Activated CD4-positive, alpha-beta T cell treated with anti-CD3 and anti-CD28 coated beads, Interleukin-2, amount 50 U/mL, for 4 hours (primary cell): ENCODE measurements at regions not wholly inside any gene's neighbourhood (a gene's known extent, or its start where the extent isn't known, plus 50 kb on each side); places are given as distances from the start of the nearest gene placed in this dataset.

ENCODE experiments used
- DNase-seq, 2 experiments: peaks; one replicate each; pipeline ENCODE4 v3.0.0-alpha.2; 2020

DNA sequence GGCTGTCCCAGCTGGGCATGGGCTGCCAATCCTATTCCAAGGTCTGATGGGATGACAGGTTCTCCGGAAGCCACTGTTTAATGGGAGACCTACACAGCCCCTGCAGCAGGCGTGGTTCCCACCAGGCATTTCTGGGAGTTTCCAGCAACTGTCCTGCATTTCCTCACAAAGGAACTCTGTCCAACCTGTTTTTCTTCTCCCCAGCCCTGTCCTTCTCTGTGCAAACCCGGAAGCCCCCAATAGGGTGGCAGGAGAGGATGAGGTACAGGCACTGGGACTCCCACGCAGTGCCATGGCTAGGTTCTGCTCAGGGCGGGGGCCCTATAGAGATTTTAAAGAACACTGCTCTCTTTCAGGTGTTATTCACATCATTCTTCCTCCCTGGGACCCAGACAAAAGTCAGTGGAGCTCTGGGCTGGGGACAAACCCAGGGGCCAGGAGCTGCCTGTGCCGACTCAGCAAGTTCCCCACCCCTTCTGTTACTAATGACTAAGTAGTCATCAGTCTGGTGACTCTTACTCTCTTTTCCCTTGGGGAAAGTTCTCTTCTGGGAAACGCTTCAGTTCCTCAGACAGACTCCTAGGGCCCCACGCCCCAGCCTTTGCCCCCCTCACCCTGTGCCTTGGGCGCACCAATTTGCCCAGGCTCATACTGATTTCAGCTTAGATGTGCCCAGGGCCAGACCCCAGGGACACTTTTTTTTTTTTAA is 97.7 kb downstream of the CD47 start:
- DNase-seq: no peak

DNA sequence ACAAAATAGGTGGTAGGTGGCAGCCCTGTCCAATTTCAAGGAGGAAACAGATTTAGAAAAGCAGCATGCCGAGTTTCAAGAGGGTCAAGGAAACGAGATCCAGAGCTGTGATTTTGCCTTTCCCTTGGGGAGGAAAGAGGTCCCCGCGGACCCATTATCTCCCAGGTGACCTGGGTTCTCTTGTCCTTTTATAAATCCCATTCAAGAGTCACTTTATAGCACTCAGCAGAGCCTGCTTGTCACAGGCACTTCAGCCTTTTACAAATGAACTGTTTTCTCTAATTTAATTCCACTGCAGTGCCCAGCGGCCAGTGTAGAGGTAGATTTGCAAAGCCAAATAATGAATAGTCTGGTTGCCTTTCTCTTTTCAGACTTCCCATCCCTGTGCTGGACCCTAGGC is 99.9 kb downstream of the CD47 start:
- DNase-seq: no peak

- no peak for DNase-seq
Measured at GRCh38 chr3:107990433-107990832, 100.4 kb downstream of the CD47 start.

DNA sequence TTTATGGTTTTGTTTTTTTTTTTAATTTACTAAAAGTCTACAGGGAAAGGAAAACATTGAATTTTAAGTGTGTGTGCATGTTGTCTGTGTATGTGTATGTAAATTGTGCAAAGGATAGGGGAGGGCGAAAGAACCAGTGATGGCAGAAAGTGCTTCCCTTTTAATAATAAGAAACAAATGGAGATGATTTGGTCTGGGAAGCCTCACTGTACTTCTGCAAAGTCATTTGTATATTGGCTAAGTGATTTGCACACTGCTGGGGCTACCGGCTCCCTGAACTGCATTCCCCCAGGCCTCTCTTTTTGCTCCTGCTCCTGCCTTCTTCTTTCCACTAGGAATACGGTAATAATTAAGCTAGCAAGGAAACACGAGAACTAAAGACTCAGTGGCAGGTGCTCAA is 101.2 kb downstream of the CD47 start:
- no peak for DNase-seq

DNA sequence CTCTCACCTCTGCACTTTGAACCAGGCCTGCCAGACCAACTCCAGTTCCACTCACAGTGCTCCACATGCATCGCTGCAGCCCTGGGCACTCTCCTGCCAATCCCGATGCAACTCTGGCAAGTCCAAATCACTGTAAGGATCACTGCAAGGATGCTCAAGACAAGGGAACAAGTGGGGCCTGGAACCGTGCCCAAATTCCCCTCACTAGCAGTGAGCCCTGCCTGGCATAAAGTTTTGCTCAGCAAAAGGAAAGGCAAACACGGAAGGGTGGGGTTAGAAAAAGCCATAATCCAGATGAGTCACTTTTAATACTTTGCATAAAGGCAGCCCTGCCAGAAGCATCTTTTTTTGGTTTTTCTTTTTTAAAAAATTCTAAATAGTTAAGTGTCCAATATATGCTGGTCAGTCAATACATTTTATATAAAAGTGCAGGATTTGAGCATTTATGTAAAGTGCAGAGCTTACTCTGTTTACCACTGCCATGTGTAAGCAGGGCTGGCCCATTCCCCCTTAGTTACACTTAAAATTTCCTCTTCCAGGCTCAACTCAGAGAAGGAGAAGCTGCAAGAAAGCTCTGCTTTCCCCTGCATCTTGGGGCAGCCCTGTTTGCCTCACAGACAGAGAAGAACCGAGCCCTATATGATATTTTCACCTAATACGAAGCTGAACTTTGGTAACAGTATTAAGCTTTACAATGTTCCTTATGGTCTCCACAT is 102.2 kb downstream of the CD47 start:
- no peak for DNase-seq

DNA sequence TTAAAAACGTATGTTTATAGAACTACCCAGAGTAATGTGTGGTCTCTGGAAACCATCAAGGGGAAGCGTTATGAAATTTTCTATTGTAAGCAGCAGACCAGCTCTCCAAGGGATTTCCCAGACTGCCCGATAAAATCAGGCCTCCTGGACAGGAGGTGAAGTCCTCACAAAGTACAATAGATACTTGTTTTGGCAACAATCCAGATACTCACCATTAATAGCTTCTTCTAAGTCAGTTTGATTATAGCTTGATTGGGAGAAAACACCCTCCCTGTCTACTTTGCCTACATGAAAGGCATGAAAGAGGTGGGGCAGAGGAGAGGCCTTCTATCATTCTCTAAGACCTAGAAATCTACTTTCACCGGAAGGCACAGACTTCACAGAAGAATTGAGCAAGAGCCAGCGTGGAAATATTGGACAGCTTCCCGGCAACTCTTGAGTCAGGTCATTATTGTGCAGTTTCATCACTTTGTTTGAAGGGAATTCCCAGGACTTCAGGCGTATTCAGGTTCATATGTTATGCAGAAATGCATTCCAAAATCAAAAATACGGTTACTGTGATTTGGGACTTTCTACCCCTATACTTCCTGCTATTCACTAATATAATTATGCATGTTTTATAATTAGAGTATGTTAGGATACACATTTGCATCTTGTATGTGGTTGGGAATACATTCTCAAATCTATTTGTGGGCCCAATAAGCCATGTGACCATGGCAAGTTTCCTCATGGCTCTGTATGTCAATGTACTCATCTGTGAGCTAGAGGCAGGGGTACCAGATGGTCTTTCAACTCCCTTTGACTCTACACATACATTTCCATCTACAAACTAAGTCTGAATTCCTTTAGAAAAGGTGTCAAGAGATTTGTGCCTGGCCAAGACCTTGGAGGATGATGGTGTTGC is 103.5 kb downstream of the CD47 start:
- DNase-seq: no peak

DNA sequence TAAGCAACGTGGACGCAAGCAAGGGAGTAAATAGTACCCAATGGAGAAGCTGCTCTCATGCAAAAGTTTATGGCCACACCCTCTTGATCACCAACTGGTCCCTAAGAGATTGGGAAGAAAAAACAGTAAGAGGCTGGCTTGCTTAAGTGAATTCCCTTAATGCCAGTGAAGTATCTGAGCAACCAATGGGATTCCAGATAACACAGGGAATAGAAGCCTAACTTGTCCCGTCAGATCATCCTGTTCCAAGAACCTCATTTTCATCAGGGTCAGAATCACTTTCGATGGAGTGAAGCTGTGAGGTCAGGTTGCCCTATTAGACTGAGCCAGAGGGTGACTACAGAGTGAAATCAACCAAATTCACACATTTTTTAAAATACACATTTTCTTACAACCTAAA is 104.3 kb downstream of the CD47 start:
- DNase-seq: no peak

DNA sequence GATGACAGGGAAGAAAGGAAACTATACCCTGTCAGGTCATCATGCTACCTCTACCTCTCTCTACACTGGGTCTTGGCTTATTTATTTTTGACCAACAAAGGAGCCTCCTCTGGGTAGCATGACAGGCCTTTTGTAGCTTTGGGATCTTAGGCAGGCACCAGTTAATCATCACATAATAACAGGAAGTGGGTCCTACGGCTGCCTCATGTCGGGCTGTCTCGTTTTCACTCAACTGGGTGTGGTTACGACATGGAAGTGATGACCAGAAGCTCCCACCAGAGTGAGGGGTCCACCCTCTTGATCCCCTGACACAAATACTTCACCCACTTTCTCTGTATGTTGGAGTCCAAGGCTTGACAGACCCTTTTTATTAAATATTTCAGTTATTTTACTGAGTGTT is 105.3 kb downstream of the CD47 start:
- DNase-seq: no peak

DNA sequence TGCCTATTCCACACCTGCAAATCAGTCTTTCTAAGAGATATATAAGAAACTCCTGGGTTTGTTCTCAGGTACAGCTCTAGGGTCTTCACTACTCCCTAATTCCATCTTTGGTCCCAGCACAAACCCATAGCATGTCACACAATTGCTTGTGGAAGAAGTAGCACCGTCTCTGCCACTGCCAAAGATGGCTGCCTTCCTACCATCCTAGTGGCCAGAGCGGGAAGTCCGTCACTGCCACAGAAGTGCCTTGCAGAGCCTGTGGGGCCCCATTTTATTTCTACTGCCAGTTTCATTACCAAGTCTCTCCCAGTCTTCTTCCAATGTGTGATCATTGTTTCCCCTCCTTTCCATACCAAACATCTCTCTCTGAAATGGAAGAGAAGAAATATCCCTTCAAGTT is 107.6 kb downstream of the CD47 start:
- DNase-seq: no peak

DNA sequence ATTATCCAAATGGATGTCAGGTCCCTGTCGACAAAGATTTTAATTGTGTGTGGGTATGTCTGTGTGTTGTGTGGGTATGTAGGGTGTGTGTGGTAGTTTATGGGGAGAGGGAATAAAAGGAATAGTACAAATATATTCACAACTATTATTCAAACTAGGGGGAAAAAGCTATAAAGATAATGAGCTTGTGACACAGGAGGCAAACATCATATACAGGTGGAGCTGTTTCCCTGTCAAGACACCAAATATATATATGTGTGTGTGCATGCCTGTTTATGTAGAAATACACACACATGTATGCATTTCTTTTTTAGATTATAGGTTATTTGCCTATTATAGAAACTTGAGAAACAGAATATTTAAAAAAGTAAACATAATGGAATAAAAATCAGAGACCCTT is 108.7 kb downstream of the CD47 start:
- DNase-seq: no peak

DNA sequence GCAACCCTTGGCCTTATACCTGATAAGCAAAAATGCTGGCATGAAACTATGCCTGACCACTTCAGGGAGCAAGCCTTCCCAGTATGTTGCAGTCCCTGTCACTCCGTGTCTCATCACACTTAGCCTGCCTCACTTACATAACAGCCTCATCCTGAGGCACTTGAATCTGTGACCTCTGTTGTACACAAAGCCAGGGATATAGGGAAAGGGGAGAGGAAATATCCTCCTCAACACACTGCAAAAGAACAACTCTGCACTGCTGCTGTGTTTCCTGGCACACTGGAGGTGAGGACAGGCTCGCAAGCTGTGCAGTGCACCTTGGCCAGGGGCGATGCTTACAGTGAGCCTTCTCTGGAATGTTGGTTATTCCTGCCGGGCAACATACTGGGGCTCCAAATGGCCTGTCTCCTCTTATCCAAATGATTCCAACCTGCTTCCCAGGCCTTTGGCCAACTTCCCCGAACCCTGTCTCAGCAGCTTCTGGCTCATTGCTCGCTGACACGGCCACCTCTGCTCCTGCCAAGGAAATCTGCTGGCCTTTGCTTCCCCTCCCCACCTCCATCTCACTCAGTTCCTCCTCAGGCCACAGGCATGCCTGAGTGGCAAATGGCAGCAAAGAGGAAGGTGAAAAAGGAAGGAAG is 109.2 kb downstream of the CD47 start:
- DNase-seq: no peak

DNA sequence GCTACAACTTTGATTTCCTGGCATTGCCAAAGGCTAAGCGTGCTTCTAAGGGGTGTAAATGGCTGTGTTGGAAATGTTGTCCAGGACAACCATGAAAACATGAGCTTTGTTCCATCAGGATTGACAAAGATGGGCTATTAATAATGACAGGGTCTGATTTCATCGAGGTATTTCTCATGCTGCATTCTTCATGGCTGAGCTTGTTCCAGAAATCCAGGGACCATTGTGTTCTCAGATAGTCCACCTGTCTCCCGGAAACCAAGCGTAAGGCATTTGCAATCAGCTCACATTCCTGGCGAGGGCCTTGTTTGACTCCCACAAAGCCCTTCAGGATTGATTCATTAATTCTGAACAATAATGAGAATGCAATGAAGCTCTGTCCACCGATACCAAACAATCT is 111.3 kb downstream of the CD47 start:
- DNase-seq: no peak

DNA sequence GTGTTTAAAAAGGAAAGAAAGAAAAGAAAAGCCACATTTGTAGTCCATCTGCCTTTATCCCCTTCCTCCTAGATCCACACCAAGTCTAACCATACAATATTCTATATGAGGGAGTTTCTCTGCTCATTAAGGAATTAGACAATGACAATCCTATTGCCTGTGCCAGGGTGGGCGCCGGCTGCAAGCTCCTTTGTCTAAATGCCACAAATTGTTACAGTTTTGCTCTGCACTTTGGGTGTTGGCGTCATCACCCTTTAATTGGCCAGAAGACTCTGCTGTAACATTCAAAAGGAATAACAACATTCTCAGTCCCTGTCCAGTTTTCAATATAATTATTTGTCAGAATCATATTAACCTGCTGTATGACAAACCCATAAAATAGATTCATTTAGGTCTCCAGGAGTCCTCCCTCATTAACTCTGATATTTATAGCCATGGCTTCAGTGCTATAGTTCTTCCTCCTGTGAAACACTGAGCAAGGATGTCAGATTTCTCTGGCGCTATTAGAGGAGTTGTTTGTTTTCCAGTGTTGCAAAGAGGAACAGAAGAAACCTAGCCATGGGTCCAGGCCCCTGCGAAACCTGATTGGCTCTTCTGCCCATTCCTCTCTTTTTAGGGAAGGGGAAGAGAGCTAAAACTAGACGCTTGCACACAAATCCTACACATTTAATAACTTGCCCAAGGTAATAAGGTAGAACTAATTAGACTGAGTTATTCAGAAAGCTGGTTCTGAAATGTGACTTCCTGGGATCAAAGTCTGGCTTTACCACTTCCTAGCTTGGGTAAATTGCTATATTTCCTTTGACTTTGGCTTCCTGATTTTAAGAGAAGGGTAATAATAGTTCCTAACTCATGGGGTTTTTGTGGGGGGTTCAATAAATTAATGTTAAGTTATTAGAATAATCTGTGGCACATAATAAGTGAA is 112.4 kb downstream of the CD47 start:
- DNase-seq: no peak

DNA sequence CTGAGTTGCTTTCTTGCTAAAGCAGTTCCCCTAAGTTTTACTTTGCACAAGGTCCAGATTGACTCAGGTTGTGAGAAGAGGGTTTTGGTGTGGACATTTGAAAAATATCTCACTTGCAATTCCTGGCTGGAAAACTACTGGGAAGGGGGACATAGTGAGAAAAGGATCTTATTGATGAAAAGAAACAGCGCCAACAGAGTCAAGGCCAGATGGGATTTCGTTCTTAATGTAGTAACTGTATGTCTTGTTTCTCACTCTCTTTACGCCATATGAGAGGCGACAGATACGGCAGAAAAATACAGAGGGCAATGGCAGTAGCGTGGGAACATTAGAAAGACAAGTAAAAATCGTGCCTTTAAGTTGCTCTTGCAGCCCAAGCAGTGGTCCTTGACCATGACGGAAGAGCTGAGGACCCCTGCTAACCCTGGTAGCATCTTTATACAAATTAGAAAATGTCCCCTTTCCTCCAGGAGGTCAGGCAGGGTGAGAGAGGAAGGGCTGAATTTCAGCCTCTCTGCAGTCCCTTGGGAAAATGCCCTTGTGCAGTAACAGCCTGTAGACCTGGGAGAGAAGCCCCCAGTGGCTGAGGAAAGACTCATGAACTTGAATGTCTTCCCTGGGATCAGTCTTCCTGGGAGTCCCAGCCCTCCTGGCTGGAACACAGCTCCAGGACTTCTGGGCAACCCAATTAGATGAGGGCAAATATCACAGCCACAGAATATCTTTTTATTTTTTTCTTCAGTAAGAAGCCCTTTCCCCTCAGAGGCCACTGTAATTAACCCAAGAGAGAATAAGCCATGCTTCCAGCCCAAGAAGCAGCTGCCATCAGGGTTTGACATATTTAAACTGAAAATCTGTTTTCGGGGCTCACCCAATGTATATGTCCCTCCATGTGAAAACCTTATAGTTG is 113.4 kb downstream of the CD47 start:
- no peak for DNase-seq

DNA sequence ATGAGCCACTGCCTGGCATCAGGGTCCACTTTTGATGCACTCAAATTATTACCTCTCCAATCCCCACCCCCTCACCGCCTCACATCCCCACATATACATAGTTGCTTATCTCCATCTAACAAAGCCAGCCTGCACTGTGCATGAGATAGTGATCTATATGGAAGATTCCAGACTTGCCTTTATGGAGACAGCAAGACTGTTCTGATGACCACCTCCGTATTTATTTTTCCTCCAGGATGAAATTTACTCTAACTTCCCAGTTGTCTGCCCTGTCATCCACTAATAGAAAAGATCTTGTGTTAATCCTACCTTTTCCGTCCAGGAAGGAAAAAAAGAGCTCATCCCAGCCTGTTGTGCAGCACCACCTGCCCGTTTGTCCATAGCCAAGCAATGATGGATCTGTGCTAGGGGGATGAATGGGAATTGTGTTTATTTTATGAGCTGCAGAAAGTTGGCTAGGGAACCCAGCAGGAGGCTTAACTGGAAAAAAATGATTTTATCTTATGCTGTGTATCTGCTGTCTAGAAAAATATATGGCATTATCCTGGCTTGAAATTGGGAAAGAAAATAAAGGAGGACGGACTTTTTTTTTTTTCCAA is 114.5 kb downstream of the CD47 start:
- no peak for DNase-seq

DNA sequence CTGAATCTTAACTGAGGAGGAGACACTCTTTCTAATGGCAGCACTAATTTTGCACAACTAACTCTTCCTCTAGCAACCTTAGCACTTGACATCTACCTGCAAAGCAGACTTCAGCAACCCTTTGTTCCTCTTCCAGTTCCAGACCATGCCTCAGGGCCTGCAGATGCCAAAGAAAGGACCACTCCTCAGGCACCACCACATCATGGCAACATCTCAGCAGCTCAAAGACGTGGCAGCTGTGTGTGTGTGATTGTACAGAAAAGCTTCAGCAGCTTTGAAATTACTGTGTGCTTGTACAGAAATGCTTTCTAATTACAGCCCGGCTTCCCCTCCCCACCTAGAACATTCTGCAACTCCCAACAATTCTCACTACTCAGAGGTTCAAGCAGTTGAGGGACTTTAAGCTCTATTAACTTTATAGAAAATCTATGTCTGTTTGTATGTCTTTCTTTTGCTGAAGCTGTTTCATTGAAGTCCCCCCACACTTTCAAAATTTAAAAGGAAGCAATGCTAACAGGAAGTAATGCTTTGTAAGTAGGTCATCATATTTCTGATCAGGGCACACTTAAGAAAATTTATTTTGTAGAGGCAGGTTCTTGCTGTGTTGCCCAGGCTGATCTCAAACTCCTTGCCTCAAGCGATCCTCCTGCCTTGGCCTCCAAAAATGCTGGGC is 115.2 kb downstream of the CD47 start:
- DNase-seq: no peak

DNA sequence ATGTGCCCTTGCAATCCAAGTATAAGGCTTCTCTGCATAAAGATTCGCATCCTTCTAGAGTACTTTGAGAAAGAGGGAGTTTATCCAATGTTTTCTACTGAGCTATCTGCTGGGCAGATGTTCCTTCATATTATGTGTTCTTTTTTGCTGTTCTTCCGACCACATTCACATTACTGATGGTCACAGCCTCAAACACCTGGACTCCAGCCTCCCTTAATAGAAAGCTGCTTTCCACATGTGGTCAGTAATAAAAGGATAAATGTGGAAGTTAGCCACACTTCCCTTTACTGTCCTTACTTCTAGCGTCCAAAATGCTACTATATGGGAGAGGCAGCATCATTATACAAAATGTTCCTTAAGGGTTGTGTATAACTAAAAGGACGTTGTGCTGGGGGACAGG is 116.9 kb downstream of the CD47 start:
- no peak for DNase-seq

DNA sequence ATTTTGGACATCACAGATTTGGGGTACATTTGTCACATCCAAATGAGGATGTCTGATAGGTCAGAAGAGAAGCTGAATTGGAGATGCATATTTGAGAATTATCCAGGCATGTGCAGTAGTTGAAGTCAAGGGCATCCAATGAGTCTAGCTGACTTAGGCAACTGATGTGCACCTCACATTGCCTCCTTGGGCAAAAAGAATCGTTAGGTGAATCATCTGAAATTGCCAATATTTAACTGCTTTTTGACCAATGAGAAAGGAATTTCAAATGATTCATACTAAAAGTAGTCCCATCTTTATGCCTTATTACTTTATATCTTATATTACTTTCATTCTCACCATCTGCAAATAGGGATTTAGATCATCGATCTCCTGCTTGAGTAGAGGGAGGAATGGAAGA is 117.7 kb downstream of the CD47 start:
- no peak for DNase-seq

DNA sequence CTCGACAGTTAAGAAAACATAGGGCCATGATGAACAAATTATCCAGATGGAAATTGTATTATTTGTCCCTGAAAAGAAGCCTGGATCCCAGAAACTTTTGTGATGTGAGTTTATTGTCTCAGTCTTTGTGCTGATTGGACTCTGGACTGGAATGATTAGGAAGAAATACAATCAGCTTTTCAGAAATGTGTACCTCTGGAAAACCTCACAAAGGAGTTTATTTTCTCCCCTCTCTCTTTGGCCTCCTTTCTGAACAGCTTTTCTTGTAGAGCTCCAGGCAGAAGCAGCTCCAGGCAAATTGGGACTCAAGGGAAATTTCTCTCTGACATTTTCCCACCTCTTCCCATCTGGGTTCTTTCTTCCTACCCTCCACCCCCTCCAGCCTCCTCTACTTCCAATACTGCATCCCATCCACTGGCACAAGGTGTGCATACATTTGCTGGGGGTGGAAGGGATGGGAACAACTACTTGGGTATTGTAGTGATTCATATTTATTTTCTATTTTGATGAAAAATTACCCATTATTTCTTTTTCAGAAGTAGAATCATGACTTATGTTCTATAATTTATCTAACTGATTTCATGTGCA is 119.7 kb downstream of the CD47 start:
- no peak for DNase-seq
